ENCODE measurements at regions not wholly inside any gene's neighbourhood (a gene's known extent, or its start where the extent isn't known, plus 50 kb on each side); places are given as distances from the start of the nearest gene placed in this dataset.

DNA sequence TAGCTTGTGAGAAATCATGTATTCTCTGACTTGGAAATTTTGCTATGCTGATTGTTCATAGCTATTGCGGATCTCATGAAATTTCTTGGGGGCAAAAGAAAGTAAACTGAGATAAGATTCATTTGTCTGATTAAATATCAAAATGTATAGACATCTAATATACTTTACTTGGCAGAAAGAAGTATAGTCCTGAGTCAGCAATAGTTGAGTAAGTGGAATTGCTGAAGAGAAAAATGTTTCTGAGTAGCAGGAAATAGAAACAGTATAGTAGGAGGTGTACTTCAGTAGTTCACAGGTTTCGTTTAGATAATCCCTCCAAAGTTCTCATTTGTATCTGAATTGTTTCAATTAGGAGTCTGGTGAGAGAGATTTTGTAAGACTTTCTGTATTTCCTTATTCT is 705.9 kb downstream of the MCTP2 start:
- Histone ChIP-seq H3K9me2 (ENCODE audit: low read depth, low read length) (no peaks in the 10 kb centered on the region), H3K9ac (ENCODE audit: low read length) (no peak overlapping the region), H4K20me1 (ENCODE audit: insufficient read depth, low read length) (no peaks in the 10 kb centered on the region), H3K27me3 (ENCODE audit: insufficient read depth, low read length) (no peaks in the 10 kb centered on the region), H3K9me3 (ENCODE audit: low read length) (no peaks in the 10 kb centered on the region), H3K4me1 (ENCODE audit: insufficient read depth, low read length, severe bottlenecking) (no peaks in the 10 kb centered on the region), H3F3A (ENCODE audit: insufficient read depth, low read length) (no peaks in the 10 kb centered on the region), H2AFZ (ENCODE audit: low read length) (no peak overlapping the region), H3K36me3 (ENCODE audit: insufficient read depth, low read length) (no peaks in the 10 kb centered on the region), H3K79me2 (ENCODE audit: insufficient read depth, low read length) (no peaks in the 10 kb centered on the region), H3K4me2 (ENCODE audit: low read length) (no peak overlapping the region), H3K4me3 (ENCODE audit: low read depth, low read length, poor library complexity, severe bottlenecking) (no peak overlapping the region), H3K27ac (ENCODE audit: low read depth, low read length, poor library complexity, severe bottlenecking) (no peak overlapping the region)
- TF ChIP-seq, protein P1, sequence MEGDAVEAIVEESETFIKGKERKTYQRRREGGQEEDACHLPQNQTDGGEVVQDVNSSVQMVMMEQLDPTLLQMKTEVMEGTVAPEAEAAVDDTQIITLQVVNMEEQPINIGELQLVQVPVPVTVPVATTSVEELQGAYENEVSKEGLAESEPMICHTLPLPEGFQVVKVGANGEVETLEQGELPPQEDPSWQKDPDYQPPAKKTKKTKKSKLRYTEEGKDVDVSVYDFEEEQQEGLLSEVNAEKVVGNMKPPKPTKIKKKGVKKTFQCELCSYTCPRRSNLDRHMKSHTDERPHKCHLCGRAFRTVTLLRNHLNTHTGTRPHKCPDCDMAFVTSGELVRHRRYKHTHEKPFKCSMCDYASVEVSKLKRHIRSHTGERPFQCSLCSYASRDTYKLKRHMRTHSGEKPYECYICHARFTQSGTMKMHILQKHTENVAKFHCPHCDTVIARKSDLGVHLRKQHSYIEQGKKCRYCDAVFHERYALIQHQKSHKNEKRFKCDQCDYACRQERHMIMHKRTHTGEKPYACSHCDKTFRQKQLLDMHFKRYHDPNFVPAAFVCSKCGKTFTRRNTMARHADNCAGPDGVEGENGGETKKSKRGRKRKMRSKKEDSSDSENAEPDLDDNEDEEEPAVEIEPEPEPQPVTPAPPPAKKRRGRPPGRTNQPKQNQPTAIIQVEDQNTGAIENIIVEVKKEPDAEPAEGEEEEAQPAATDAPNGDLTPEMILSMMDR (IDR thresholded peaks at IDR 0.05; ENCODE audit: low read length): no peak
- TF ChIP-seq EZH2 (IDR thresholded peaks at IDR 0.05; ENCODE audit: borderline replicate concordance, low read length): no peak

- Histone ChIP-seq H3K4me2 (ENCODE audit: low read length) (no peak overlapping the region), H3K9me2 (ENCODE audit: low read depth, low read length) (no peaks in the 10 kb centered on the region), H3K27ac (ENCODE audit: low read depth, low read length, poor library complexity, severe bottlenecking) (no peak overlapping the region), H3K9ac (ENCODE audit: low read length) (no peak overlapping the region), H3K27me3 (ENCODE audit: insufficient read depth, low read length) (no peaks in the 10 kb centered on the region), H3K36me3 (ENCODE audit: insufficient read depth, low read length) (no peaks in the 10 kb centered on the region), H2AFZ (ENCODE audit: low read length) (no peak overlapping the region), H3K79me2 (ENCODE audit: insufficient read depth, low read length) (no peaks in the 10 kb centered on the region), H3K4me3 (ENCODE audit: low read depth, low read length, poor library complexity, severe bottlenecking) (no peak overlapping the region), H3K4me1 (ENCODE audit: insufficient read depth, low read length, severe bottlenecking) (no peaks in the 10 kb centered on the region), H3F3A (ENCODE audit: insufficient read depth, low read length) (no peaks in the 10 kb centered on the region), H3K9me3 (ENCODE audit: low read length) (no peaks in the 10 kb centered on the region), H4K20me1 (ENCODE audit: insufficient read depth, low read length) (no peaks in the 10 kb centered on the region)
- TF ChIP-seq EZH2 (IDR thresholded peaks at IDR 0.05; ENCODE audit: borderline replicate concordance, low read length): no peak
- TF ChIP-seq, protein P1 (IDR thresholded peaks at IDR 0.05; ENCODE audit: low read length): no peak
Measured at GRCh38 chr15:94943888-94944287, 712.5 kb downstream of the MCTP2 start.

DNA sequence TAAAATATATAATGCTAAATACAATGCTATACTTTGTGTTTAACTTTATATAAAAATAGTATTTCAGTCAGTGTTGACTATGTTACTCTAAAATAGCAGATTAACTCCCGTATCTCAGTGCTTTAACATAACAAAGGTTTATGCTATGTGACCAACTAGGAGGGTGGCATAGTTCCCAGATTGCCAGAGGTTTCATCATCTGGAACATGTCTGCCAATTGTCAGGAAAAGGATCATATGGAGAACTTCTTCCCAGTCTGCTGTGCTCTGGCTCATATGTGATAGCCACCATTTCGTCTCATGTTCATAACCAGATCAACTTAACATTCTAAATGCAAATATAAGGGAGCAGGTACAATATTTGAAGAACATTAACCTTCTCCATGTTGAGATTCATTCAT is 720.2 kb downstream of the MCTP2 start:
- H3K36me3 ChIP-seq (ENCODE audit: insufficient read depth, low read length): no peaks in the 10 kb centered on the region
- H4K20me1 ChIP-seq (ENCODE audit: insufficient read depth, low read length): no peaks in the 10 kb centered on the region
- H3K9me2 ChIP-seq (ENCODE audit: low read depth, low read length): no peaks in the 10 kb centered on the region
- H3K4me1 ChIP-seq (ENCODE audit: insufficient read depth, low read length, severe bottlenecking): no peaks in the 10 kb centered on the region
- no peak overlapping the region for H3K27ac ChIP-seq (ENCODE audit: low read depth, low read length, poor library complexity, severe bottlenecking)
- H3F3A ChIP-seq (ENCODE audit: insufficient read depth, low read length): no peaks in the 10 kb centered on the region
- TF ChIP-seq, protein P1 (IDR thresholded peaks at IDR 0.05; ENCODE audit: low read length): no peak
- no peak for TF ChIP-seq EZH2 (IDR thresholded peaks at IDR 0.05; ENCODE audit: borderline replicate concordance, low read length)
- H3K4me3 ChIP-seq (ENCODE audit: low read depth, low read length, poor library complexity, severe bottlenecking): no peak overlapping the region
- no peaks in the 10 kb centered on the region for H3K9me3 ChIP-seq (ENCODE audit: low read length)
- H3K4me2 ChIP-seq (ENCODE audit: low read length): no peak overlapping the region
- H3K9ac ChIP-seq (ENCODE audit: low read length): no peak overlapping the region
- no peak overlapping the region for H2AFZ ChIP-seq (ENCODE audit: low read length)
- no peaks in the 10 kb centered on the region for H3K79me2 ChIP-seq (ENCODE audit: insufficient read depth, low read length)
- H3K27me3 ChIP-seq (ENCODE audit: insufficient read depth, low read length): no peaks in the 10 kb centered on the region
